ENCODE measurements at regions not wholly inside any gene's neighbourhood (a gene's known extent, or its start where the extent isn't known, plus 50 kb on each side); places are given as distances from the start of the nearest gene placed in this dataset.
"Not testable (repeated sequence)": the region's sequence is repeated elsewhere in the genome, so short reads cannot be mapped to it uniquely, and the experiment has no call there.

DNA sequence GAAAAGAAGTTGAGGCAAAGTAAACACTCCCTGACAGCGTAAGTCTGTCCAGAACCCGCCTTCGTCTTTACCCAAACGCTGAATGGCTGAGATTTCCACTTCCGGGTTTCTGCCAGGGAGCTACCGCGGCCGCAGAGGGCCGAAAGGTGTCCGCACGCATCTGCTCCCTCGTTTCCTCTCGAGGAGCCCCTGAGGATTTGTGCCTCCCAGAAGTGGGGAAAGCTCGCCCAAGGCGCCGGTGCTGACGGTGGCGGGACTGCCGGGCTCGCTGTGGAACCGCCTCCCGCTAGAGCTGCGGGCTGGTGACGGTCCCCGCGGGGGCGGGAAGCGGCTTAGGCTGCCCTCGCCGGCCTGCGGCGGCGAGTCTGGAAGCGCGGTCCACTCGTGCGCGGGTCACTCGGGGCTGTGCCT is 1760.2 kb upstream of the DEFB115 start:
- Histone ChIP-seq H3K9me3 (no peaks in the 10 kb centered on the region), H3K4me1 (no peaks in the 10 kb centered on the region), H3K4me3 (peak overlapping the region; percentile 8), H3K36me3 (no peaks in the 10 kb centered on the region), H3K27ac (no peak overlapping the region), H3K27me3 (ENCODE audit: low read depth) (no peaks in the 10 kb centered on the region)
- ATAC-seq (peak; percentile 33 to 45), DNase-seq (peak; percentile 36)
- TF ChIP-seq, protein P1, sequence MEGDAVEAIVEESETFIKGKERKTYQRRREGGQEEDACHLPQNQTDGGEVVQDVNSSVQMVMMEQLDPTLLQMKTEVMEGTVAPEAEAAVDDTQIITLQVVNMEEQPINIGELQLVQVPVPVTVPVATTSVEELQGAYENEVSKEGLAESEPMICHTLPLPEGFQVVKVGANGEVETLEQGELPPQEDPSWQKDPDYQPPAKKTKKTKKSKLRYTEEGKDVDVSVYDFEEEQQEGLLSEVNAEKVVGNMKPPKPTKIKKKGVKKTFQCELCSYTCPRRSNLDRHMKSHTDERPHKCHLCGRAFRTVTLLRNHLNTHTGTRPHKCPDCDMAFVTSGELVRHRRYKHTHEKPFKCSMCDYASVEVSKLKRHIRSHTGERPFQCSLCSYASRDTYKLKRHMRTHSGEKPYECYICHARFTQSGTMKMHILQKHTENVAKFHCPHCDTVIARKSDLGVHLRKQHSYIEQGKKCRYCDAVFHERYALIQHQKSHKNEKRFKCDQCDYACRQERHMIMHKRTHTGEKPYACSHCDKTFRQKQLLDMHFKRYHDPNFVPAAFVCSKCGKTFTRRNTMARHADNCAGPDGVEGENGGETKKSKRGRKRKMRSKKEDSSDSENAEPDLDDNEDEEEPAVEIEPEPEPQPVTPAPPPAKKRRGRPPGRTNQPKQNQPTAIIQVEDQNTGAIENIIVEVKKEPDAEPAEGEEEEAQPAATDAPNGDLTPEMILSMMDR (IDR thresholded peaks at IDR 0.05), result no peak
- intact Hi-C loops (cut with DNase I), result no loop called here

DNA sequence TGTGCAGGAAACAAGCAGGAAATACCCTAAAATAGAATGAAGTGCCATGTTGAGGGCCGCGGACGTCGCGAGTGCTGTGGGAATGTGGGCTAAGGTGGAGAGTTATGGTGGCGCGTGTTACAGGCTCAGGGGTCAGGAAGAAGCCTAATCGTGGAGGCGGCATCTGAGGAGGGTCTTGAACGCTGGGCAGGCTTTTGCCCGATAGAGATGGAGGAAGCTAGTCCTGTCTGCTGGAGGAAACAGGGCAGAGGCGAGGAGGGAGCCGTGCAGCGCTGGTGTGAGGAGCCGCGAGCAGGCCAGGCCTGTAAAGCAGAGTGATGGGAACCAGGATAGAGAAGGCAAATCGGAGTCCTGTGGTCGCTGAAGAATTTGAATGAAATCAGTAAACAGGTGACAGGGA is 1759.8 kb upstream of the DEFB115 start:
- H3K27ac ChIP-seq; ATAC-seq; H3K4me1 ChIP-seq; H3K36me3 ChIP-seq; H3K9me3 ChIP-seq; H3K27me3 ChIP-seq (ENCODE audit: low read depth); intact Hi-C loops (cut with DNase I): not testable (repeated sequence)
- peak; percentile 51 for DNase-seq
- peak overlapping the region; percentile 8 for H3K4me3 ChIP-seq

DNA sequence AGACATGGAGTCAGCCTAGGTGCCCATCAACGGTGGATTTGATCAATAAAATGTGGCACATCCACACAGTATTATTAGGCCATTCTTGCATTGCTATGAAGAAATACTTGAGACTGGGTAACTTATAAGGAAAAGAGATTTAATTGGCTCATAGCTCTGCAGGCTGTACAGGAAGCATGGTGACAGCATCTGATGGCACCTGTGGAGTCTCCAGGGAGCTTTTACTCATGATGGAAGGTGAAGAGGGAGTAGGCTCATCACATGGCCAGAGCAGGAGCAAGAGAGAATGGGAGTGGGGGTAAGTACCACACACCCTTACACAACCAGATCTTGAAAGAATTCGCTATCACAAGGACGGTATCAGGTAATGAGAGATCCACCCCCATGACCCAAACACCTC is 1756.7 kb upstream of the DEFB115 start:
- H3K27me3 ChIP-seq (ENCODE audit: low read depth); H3K4me3 ChIP-seq; H3K36me3 ChIP-seq; H3K9me3 ChIP-seq; H3K4me1 ChIP-seq; ATAC-seq; H3K27ac ChIP-seq; intact Hi-C loops (cut with DNase I): not testable (repeated sequence)
- DNase-seq, result peak; percentile 30

DNA sequence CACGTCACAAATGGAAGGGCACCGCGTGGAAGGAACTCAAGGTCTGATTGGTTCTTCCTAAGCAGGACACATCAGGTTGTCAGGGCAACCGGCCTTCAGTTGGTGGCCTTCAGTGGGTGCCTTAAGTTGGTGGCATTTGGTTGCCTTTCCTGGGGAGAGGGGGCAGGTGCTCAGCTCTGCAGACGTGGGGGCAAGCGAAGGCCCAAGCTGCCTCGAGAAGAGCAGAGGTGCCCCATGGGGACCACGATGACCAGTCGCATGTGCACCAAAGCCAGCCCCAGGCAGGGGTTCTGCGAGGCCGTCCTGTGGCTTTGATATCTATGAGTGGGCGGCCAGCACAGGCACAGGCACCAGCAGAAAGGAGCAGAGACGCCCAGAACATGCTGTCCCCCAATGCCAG is 1742.8 kb upstream of the DEFB115 start:
- H3K4me1 ChIP-seq; ATAC-seq; H3K27ac ChIP-seq; H3K36me3 ChIP-seq; H3K27me3 ChIP-seq (ENCODE audit: low read depth); H3K4me3 ChIP-seq; intact Hi-C loops (cut with DNase I): not testable (repeated sequence)
- H3K9me3 ChIP-seq, result peaks cover 20% of the 10 kb centered on the region
- DNase-seq, result peak; percentile 50

DNA sequence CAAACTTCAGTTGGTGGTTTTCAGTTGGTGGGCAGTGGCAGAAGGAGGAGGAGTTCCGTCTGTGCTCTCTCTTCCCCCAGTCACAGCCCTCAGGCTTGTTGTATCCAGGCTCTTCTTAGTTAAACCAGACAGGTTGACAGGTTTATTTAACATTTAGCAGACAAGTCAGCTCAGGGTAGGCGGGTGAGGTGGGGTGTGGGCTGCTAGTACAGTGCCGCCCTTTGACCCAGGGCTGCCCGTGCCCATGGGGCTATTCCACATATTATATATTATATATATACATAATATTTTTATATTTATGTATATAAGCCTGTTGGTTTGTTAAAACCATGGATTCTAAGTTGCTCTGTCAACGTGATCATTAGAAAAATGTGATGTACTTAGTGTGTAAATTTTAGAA is 1740.6 kb upstream of the DEFB115 start:
- ATAC-seq; H3K9me3 ChIP-seq; DNase-seq; H3K4me1 ChIP-seq; H3K27ac ChIP-seq; H3K4me3 ChIP-seq; H3K36me3 ChIP-seq; intact Hi-C loops (cut with DNase I); H3K27me3 ChIP-seq (ENCODE audit: low read depth): not testable (repeated sequence)

DNA sequence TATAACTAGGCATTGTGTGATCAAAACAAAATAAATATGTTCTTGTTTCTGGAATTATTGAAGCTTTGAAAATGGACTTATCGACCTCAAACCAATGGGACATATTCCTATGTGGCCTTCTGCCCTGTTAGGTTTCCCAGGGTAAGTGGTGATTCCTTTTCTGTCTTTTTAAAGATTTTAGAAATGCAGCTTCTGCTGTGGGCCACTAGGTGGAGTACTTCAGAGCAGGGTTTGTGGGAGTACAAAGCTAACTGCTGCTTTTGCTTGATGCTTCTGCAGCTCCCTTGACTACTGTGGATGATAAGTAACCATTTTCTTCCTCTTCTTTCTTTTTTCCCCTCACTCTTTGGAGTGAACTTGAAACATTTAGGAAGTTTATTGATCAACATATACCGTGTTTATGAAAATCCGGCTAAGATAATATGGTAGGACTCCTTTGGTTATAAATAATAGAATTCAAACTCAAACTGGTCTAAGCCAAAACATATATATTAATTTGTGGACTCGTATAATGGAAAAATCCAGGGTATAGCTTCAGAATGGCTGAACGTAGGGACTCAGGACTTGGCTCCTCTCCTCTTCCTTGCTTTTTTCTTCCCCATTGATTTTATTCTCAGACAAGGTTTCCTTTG is 1737.7 kb upstream of the DEFB115 start:
- H3K4me3 ChIP-seq; intact Hi-C loops (cut with DNase I); ATAC-seq; H3K27ac ChIP-seq; H3K36me3 ChIP-seq; H3K4me1 ChIP-seq; H3K9me3 ChIP-seq; DNase-seq; H3K27me3 ChIP-seq (ENCODE audit: low read depth): not testable (repeated sequence)
- TF ChIP-seq, protein P1 (IDR thresholded peaks at IDR 0.05), result peak; percentile 48

DNA sequence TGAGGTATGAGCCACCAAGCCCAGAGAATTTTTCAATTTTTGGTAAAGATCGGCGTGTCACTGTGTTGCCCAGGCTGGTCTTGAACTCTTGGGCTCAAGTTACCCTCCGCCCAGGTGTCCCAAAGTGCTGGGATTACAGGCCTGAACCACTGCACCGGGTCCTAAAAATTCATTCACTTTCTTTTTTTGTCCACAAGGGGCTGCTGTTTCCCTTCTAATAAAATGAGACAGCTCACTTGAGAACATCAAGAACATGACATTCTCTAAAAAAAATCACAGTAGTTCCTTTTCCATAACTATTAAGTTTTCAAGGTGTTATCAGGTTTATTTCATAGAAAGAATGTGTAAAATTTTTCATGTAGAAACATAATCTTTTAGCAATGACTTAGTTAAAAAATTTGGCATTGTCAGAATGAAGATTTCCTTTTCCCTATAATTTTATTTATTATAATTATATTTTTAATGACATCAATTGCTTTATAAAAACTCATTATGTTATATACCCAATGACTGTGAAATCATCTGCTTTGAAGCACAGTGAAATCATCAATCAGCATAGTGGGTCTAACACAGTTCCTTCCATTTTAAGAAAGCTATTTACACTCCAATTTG is 1723.8 kb upstream of the DEFB115 start:
- intact Hi-C loops (cut with DNase I); ATAC-seq; H3K27me3 ChIP-seq (ENCODE audit: low read depth); H3K27ac ChIP-seq; H3K36me3 ChIP-seq; DNase-seq; H3K4me1 ChIP-seq; H3K9me3 ChIP-seq; H3K4me3 ChIP-seq: not testable (repeated sequence)
- TF ChIP-seq, protein P1 (IDR thresholded peaks at IDR 0.05), result peak; percentile 15

DNA sequence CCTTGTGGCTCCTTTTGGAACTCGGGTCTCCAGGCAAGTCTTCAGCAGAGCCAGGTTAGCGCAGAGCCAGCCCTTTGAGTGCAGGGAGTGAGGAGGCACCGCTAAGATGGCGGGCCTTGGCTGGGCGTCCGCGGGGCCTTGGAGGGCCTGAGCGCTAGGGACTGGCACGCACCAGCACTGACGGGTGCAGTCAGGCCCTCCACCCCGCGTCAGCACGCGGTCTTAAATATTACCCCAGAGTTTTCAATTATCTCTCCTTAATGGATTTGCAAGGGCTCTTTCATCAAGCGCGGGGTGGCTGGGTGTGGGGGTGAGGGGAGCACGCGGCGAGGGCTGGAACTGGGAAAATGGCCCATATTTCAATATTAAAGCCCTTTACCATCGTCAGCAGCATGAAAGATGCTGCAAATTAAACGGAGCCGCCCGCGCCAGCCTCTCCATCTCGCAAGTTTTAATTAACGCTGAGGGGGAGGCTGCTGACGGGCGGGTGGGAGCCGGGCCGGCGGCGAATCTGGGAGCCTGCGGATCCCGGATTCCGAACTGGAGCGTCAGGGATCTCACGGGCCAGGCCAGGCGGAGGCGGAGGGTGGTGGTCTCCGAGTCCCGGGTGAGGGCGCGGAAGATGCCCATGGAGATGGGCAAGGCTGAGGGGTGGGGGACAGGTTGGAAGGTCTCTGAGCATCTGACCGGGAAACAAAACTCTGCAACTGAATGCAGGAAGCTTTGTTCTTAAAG is 1690.4 kb upstream of the DEFB115 start:
- H3K36me3 ChIP-seq; H3K9me3 ChIP-seq; DNase-seq; H3K27ac ChIP-seq; H3K4me3 ChIP-seq; intact Hi-C loops (cut with DNase I); ATAC-seq; H3K4me1 ChIP-seq; H3K27me3 ChIP-seq (ENCODE audit: low read depth): not testable (repeated sequence)

DNA sequence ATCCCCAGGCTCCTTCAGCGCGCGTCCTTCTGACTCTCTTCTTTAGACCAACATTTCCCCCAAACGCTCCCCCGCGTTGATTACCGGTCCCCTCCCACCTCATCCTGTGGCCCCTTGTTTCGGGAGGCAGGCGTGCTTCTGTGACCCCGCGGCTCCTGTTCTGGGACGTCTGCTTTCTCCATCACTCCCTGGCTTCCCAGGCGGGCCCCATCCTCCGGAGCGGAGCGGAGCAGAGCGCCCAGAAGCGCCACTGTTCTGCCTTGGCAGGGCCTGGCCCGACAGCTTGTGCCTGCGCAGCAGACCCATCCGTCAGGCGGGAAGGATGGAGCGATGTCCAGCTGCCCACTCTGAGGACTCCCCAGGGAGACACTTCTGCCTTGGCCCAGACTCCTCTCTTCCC is 1689.8 kb upstream of the DEFB115 start:
- ATAC-seq; intact Hi-C loops (cut with DNase I); DNase-seq; H3K4me3 ChIP-seq; H3K27ac ChIP-seq; H3K9me3 ChIP-seq; H3K27me3 ChIP-seq (ENCODE audit: low read depth); H3K4me1 ChIP-seq; H3K36me3 ChIP-seq: not testable (repeated sequence)

DNA sequence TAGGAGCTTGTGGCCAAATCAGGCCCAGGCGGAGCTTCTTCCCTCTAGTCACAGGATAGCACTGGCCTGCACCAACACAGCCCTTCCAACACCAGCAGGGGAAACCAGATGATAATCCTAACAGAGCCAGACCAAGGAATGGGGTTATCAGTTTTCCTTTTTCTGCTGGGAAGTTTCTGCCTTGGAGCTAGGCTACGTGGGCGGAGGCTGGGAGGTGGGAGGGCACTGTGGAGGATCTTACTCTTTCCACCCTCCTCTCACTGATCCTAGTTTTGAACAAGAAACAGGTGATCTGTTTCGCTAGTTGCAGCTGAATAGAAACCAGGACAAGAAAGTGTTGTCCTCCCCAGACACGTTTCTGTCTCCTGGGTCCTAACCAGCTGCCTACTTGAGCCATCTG is 1687.3 kb upstream of the DEFB115 start:
- H3K27ac ChIP-seq; ATAC-seq; H3K9me3 ChIP-seq; intact Hi-C loops (cut with DNase I); H3K4me1 ChIP-seq; H3K36me3 ChIP-seq; H3K4me3 ChIP-seq; DNase-seq; H3K27me3 ChIP-seq (ENCODE audit: low read depth): not testable (repeated sequence)

DNA sequence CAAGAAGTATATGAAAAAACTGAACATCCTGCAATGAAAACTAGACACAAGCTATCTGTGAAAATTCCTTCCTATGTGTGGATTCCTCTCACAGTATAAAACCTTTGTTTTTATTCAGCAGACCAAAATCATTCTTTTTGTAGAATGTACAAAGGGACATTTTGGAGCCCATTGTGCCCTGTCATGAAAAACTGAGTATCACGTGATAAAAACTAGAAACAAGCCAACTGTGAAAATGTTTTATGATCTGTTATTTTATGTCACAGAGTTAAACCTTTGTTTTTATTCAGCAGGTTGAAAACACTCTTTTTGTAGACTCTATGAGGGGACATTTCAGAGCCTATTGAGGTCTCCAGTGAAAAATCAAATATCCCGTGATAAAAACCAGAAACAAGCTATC is 1667.9 kb upstream of the DEFB115 start:
- H3K27me3 ChIP-seq (ENCODE audit: low read depth); intact Hi-C loops (cut with DNase I); H3K36me3 ChIP-seq; H3K9me3 ChIP-seq; ATAC-seq; H3K4me3 ChIP-seq; H3K27ac ChIP-seq; H3K4me1 ChIP-seq; DNase-seq: not testable (repeated sequence)

Measured in lower lobe of right lung (tissue), 2 donors.